Esophagus (tissue), 2 donors: ENCODE measurements at regions not wholly inside any gene's neighbourhood (a gene's known extent, or its start where the extent isn't known, plus 50 kb on each side); places are given as distances from the start of the nearest gene placed in this dataset.
A peak's percentile ranks its signal among the peaks of the same experiment; 100 is the strongest.

Experiments
- H3K27ac ChIP-seq, 2 donors: one replicate each; pipeline ENCODE4 v1.5.1; 2013; ENCODE audit warnings: low read depth in 2 of 2, mild to moderate bottlenecking in 2 of 2, inconsistent platforms in 1 of 2, low read length in 1 of 2, moderate library complexity in 1 of 2
- H3K27me3 ChIP-seq, 2 donors: one replicate each; pipeline ENCODE4 v1.6.1; 2013; ENCODE audit warnings: low read length in 2 of 2, control low read depth in 1 of 2, mild to moderate bottlenecking in 1 of 2; ENCODE audit not compliant: insufficient read depth in 2 of 2, control insufficient read depth in 1 of 2
- H3K36me3 ChIP-seq, 2 donors: one replicate each; pipeline ENCODE4 v1.6.1; 2013; ENCODE audit warnings: low read length in 1 of 2; ENCODE audit not compliant: control insufficient read depth in 2 of 2, insufficient read depth in 2 of 2
- H3K4me1 ChIP-seq, 2 donors: one replicate each; pipeline ENCODE4 v1.6.1; 2013; ENCODE audit warnings: low read length in 1 of 2; ENCODE audit not compliant: control insufficient read depth in 2 of 2, insufficient read depth in 2 of 2
- H3K4me3 ChIP-seq, 2 donors: one replicate each; pipeline ENCODE4 v1.5.1; 2013; ENCODE audit warnings: low read length in 2 of 2, mild to moderate bottlenecking in 2 of 2, low read depth in 1 of 2, moderate library complexity in 1 of 2
- H3K9me3 ChIP-seq, 2 donors: one replicate each; pipeline ENCODE4 v1.6.1; 2013; ENCODE audit warnings: mild to moderate bottlenecking in 2 of 2, low read depth in 1 of 2, low read length in 1 of 2, moderate library complexity in 1 of 2; ENCODE audit not compliant: control insufficient read depth in 2 of 2, insufficient read depth in 1 of 2
- WGBS, 2 donors: extraction: QIAGEN DNeasy Blood & Tissue Kit; methylation state at CpG; one replicate each; pipeline ENCODE4 v1.1.7; 2013; 5-methylcytosine and 5-hydroxymethylcytosine counted together
- donor health status: healthy with polysubstance abuse.
- donor health status: Bipolar disorder and iron deficiency.

DNA sequence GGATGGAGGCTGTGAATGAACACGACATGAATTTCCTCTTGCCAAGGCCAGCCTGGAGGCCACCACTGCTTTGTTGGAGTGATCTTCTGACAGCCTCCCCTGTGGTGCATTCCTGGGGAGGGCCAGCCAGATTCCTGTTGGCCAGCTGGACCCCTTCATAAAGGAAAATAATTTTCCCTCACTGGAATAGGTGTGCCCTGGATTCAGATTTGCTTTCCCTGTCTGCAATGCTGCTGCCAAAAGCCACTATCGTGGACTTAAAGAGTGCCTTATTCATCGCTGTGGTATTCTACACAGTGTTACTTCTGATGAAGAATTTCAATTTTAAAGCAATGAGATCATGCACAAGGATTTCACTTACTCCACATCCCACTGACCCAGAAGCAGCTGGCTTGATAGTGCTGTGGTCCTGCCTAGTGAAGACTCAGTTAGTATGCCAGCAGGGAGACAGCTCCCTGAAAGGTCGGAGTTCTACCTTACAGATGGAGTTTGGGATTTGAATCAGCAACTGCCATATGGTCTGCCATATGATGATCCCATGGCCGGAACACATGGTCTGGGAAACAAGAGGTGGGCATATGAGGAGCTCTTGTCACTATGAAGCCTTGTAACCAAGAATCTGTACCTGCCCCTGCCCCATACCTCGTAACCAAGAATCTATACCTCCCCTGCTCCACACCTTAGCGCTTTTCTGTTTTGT lies 145.2 kb downstream of the KLF13 start:
- H3K4me1 ChIP-seq, result peaks cover 0 to 2% of the 10 kb centered on the region in 2 donors
- no peak overlapping the region for H3K27ac ChIP-seq
- no peaks in the 10 kb centered on the region for H3K9me3 ChIP-seq
- H3K4me3 ChIP-seq, result no peak overlapping the region
- no peaks in the 10 kb centered on the region for H3K27me3 ChIP-seq
- 79% methylated on average over 7 of the region's 7 CpGs for WGBS, 2 donors
- H3K36me3 ChIP-seq, result no peaks in the 10 kb centered on the region

DNA sequence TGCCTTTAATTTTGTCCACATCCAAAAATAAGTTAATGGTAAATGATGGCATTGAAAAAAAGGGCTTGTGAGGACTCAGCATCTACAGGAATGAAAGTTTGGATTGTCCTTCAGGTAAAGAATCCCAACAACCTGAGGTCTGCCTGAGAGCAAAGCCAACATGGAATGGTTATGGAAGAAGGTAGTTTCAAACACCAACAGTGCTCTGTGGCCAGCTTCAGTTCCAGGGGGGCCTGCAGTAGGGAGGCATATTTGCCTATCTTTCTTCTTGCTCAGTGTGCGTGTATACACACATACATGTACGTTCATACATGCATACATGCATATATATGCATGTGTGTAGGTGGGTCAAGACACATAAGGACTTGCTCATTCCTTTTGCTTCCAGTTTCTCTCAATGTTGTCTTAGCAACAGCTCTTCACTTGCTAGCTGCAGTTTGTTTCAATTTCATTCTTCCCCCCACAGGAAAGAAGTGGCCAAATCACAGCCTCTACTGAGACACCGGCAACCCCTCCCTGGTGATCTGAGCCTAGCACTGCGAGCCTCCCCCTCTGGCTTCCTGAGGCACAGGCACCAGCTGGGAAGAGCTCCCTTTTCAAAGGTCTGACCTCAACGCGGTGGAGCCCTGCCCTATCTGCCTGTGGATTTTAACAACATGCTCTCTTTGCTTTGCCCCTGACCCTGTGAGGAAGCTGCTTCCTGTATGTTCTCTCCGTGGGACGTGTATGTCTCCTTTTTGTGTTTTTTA lies 146.2 kb downstream of the KLF13 start:
- no peaks in the 10 kb centered on the region for H3K27me3 ChIP-seq
- no peaks in the 10 kb centered on the region for H3K36me3 ChIP-seq
- peak overlapping the region in 1 of 2 donors; percentile 61 for H3K27ac ChIP-seq
- H3K4me3 ChIP-seq, result no peak overlapping the region
- WGBS, 2 donors, result 21 to 22% methylated on average over 8 of the region's 8 CpGs
- peaks cover 0 to under 1% of the 10 kb centered on the region in 2 donors for H3K9me3 ChIP-seq
- no peaks in the 10 kb centered on the region for H3K4me1 ChIP-seq

DNA sequence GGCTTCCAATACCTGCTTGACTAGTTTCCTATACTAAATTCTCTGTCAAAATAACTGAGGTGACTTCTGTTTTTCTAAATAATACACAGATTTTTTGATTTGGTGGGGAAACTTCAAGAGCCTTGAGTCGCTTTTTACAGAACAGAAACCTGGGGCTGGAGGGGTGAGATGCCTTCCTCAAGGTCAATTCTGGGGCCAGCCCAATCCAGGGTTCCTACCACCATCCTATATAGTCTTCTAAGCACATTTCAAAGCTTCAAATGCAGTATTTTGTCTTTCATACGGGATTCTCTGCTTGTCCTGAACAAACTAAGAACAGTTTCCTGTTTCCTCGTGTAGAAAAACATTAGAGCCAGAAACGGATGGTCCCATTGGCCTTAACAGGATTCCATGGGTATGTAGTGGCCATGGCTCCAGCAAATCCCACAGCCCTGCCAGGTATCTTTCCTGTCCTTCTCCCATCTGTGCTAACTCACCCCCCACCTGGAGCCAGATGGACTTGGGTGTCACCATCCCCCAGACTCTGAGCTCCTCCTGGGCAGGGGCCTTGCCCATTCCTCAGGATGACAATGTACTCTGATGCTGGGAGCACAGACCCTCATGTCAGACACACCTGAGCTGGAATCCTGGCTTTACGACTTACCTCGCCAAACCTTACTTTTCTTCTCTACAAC lies 146.9 kb downstream of the KLF13 start:
- H3K27me3 ChIP-seq, result no peaks in the 10 kb centered on the region
- peaks cover 0 to 2% of the 10 kb centered on the region in 2 donors for H3K9me3 ChIP-seq
- 66 to 70% methylated on average over 6 of the region's 6 CpGs for WGBS, 2 donors
- no peak overlapping the region for H3K4me3 ChIP-seq
- H3K4me1 ChIP-seq, result no peaks in the 10 kb centered on the region
- no peak overlapping the region for H3K27ac ChIP-seq
- no peaks in the 10 kb centered on the region for H3K36me3 ChIP-seq

DNA sequence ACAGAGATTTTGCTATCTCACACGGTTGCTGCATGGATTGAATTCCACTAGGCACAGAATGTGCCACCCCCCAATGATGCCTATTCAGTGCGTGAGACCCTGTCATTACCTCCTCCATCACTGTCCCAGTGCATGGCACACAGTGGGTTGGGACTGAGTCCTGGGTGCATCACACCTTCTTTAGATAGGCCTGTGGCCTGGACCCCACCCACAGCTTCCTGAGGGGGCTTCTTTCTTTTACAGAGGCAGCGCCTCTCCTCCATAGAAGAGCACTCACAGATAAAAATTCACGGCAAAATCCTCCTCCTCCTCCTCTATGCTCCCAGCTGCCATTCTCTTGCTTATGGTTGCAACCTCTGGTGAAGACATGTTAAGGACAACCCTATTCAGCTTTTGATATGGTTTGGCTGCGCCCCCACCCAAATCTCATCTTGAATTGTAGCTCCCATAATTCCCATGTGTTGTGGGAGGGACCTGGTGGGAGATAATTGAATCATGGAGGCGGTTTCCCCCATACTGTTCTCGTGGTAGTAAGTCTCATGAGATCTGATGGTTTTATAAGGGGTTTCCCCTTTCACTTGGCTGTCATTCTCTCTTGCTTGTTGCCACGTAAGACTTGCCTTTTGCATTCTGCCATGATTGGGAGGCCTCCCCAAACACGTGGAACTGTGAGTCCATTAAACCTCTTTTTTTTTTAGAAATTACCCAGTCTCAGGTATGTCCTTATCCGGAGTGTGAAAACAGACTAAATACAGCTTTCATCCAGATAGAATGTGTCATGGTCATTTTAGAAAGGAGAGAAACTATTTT lies 147.6 kb downstream of the KLF13 start:
- no peak overlapping the region for H3K27ac ChIP-seq
- no peaks in the 10 kb centered on the region for H3K4me1 ChIP-seq
- 80 to 90% methylated on average over 10 of the region's 10 CpGs for WGBS, 2 donors
- no peaks in the 10 kb centered on the region for H3K27me3 ChIP-seq
- H3K4me3 ChIP-seq, result no peak overlapping the region
- H3K36me3 ChIP-seq, result no peaks in the 10 kb centered on the region
- H3K9me3 ChIP-seq, result peaks cover 0 to 2% of the 10 kb centered on the region in 2 donors

DNA sequence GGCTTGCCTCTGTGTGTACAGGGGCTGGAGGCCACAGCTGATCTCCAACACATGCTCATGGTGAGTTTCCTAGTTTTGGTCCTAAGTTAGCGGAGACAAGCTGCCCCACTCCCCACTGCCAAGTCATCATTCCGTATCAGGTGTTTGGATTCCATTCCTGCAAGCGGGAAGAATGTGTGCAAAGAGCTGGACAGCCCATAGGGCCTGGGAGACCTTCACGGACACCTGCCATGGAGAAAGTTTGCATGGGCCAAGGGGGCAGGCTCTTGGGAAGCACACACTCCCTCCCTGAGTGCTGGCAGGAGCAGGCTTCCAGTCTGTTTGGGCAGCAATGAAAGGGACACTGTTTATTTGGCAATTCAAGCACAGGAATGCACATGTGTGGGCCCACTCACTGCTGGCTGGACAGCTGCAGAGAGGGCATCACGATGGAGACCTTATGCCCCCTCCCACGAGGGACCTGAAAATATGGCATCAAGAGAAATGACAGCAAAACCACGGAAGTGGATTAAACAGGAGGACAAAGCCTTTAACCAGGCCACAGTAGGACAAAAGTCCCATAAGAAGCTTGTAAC lies 149.7 kb downstream of the KLF13 start:
- Histone ChIP-seq H3K27ac (no peak overlapping the region), H3K4me1 (no peaks in the 10 kb centered on the region), H3K9me3 (peaks cover 0 to 2% of the 10 kb centered on the region in 2 donors), H3K27me3 (no peaks in the 10 kb centered on the region), H3K36me3 (no peaks in the 10 kb centered on the region), H3K4me3 (no peak overlapping the region)
- 82 to 91% methylated on average over 7 of the region's 7 CpGs for WGBS, 2 donors

DNA sequence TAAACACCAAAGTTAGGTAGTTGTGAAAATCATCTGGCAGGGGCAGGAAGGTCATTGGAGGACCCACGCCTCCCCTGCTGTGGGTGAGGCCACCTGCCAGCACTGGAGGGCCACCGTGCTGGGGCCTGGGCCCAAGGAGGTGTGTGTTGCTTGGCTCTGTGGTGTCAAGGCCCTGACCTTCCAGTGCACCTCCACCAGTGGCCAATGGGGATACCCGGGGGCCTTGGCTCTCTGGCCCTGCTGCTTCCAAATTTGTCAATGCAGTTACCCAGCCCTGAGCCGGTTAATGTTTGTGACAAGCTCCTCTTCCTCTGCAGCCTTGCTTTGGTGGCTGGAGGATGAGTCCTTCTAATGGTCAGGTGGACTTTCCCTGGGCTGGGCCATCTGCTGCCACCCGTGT lies 150.2 kb downstream of the KLF13 start:
- H3K4me3 ChIP-seq, result no peak overlapping the region
- WGBS, 2 donors, result 84 to 85% methylated on average over 5 of the region's 5 CpGs
- no peaks in the 10 kb centered on the region for H3K36me3 ChIP-seq
- H3K27ac ChIP-seq, result no peak overlapping the region
- H3K9me3 ChIP-seq, result peaks cover 0 to 2% of the 10 kb centered on the region in 2 donors
- no peaks in the 10 kb centered on the region for H3K27me3 ChIP-seq
- no peaks in the 10 kb centered on the region for H3K4me1 ChIP-seq

DNA sequence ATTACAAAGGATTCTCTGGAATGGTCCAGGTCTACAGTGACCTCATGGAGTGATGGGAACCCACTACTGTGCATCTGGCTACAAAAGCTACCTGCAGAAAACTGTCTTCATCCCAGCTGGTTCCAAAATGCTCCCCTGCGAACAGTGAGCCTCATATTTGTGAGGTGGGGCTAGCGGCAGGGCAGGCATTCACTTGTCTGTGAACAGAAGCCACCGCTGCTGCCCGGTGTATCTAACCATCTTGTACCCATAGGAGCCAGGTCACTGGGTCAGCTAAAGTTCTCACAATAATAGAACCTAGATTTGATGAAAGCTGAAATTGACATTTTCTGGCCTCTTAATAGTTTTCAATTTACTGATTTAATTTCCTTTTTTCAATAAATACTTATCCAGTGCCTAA lies 150.7 kb downstream of the KLF13 start:
- Histone ChIP-seq H3K27me3 (no peaks in the 10 kb centered on the region), H3K4me3 (no peak overlapping the region), H3K27ac (no peak overlapping the region), H3K36me3 (no peaks in the 10 kb centered on the region), H3K4me1 (no peaks in the 10 kb centered on the region), H3K9me3 (peaks cover 0 to 2% of the 10 kb centered on the region in 2 donors)
- WGBS, 2 donors, result 96 to 98% methylated on average over 4 of the region's 4 CpGs

DNA sequence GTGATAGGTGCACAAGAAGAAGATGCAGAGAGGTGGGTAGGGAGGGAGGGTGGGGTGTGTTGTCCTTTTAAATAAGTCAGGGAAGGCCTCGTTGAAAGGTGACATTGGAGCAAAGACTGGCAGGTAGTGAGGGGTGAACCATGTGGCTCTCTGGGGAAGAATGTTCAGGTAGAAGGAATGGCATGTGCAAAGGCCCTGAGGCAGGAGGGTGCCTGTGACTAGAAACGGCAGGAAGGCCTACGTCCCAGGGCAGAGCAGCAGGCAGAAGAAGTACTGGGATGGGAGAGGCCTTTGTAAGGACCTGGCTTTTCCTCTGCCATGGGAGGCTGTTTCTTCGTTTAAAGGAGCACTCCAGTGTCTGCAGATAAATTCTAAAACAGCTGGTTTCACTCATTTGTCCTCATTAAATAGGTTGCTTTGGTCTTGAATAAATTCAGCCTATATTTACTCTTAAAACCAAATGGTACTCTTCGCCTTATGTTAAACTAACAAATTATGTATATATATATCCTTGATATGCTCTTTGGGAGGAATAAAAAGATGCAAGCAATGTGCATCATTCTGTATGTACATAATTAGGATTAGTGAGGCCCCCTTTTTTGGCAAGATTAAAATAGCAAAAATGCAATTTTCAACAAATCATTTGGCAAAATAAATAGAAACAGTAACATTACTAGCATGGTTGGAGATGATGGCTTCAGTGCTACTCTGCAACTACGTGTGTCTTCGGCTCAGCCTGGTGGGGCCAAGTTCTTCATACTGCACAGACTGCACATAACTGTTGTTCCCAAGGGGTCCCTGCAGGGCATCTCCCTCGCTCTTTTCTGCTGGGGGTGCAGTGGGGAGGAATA lies 151.4 kb downstream of the KLF13 start:
- Histone ChIP-seq H3K9me3 (peaks cover 0 to 2% of the 10 kb centered on the region in 2 donors), H3K27me3 (no peaks in the 10 kb centered on the region), H3K4me1 (peaks cover 0 to 3% of the 10 kb centered on the region in 2 donors), H3K36me3 (no peaks in the 10 kb centered on the region), H3K4me3 (no peak overlapping the region), H3K27ac (no peak overlapping the region)
- WGBS, 2 donors, result 87 to 91% methylated on average over 8 of the region's 8 CpGs
